ENCODE measurements at regions not wholly inside any gene's neighbourhood (a gene's known extent, or its start where the extent isn't known, plus 50 kb on each side); places are given as distances from the start of the nearest gene placed in this dataset.

DNA sequence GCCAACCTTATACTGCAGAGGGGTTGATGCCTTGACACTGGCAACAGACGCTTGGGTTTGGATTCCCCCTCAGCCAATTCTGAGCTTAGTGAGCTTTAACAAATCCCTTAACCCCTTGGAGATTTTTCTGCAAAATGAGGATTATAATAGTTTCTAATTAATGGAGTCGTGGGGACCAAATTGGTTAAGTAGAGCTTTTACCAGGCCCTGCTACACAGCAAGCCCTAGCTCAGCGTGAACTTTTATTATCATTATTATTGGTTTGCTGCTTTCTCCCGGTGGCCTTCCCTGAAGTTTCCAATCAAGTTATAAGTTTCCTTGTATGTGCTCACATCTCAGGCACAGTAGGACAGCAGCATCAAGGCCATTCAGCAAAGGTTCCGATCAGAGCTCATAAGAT is 156.6 kb upstream of the GUCY1A2 start:
- TF ChIP-seq, protein P1, sequence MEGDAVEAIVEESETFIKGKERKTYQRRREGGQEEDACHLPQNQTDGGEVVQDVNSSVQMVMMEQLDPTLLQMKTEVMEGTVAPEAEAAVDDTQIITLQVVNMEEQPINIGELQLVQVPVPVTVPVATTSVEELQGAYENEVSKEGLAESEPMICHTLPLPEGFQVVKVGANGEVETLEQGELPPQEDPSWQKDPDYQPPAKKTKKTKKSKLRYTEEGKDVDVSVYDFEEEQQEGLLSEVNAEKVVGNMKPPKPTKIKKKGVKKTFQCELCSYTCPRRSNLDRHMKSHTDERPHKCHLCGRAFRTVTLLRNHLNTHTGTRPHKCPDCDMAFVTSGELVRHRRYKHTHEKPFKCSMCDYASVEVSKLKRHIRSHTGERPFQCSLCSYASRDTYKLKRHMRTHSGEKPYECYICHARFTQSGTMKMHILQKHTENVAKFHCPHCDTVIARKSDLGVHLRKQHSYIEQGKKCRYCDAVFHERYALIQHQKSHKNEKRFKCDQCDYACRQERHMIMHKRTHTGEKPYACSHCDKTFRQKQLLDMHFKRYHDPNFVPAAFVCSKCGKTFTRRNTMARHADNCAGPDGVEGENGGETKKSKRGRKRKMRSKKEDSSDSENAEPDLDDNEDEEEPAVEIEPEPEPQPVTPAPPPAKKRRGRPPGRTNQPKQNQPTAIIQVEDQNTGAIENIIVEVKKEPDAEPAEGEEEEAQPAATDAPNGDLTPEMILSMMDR (conservative IDR thresholded peaks at IDR 0.05; ENCODE audit: low read depth): no peak
- CTCF ChIA-PET: no interaction called here
- POLR2A ChIA-PET (ENCODE audit: low non-redundant PET): no interaction called here
- no peak overlapping the region for H3K27ac ChIP-seq
- no peak for DNase-seq (ENCODE audit: low spot score)

DNA sequence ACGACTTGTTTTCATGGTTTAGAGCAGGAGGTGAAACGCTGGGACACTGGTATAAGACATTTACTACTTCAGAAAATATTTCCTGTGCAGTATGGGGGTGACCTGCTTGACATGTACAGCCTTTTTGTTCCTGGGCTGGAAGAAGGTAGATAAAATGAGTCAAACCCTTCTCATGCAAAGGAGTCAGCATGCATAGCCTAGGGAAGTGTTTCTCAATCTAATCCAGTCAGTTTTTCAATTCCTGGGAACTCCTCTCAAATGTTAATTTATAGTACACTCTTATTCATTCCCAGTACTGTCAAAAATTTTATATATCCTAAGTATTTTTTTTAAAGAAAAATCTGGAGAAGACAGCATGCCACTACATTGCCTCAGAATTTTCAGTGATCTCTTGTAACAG is 154.7 kb upstream of the GUCY1A2 start:
- ChIA-PET POLR2A (ENCODE audit: low non-redundant PET) (no interaction called here), CTCF (no interaction called here)
- TF ChIP-seq, protein P1 (conservative IDR thresholded peaks at IDR 0.05; ENCODE audit: low read depth): no peak
- no peak for DNase-seq (ENCODE audit: low spot score)
- H3K27ac ChIP-seq: no peak overlapping the region

GRCh38 chr11:107157809-107158187 is 139.5 kb upstream of the GUCY1A2 start:
- no peak overlapping the region for H3K27ac ChIP-seq
- DNase-seq (ENCODE audit: low spot score): no peak
- TF ChIP-seq, protein P1 (conservative IDR thresholded peaks at IDR 0.05; ENCODE audit: low read depth): no peak
- CTCF ChIA-PET: no interaction called here
- POLR2A ChIA-PET (ENCODE audit: low non-redundant PET): no interaction called here

DNA sequence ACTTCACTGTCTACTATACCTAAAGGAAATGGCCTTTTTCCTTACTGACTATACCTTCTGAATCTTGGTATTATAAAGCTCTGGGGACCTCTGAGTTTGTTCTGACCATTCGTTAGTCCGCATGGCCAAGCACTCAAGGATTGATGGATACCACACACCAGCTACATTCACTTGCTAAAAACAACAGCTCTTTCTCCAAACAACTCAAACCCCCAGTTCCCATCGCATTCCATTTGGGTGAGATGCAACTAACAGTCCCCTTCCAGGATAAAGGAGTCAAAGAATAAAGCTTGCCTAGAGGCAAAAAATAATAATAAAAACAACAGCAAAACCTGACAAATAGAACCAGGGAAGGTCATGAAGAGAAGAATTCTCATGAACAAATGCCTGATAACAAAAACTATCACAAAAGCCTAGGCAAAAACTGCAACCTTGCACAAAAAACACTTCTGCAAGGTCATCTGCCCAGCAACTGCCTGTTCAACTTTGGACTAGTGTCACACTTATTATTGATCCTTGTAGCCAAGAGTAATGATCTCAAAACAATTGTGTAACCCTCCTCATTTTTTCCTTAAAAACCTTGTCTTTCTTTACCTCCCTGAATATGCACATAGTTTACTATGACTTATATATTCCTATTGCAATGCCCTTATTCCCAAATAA is 139.0 kb upstream of the GUCY1A2 start:
- TF ChIP-seq, protein P1 (conservative IDR thresholded peaks at IDR 0.05; ENCODE audit: low read depth): no peak
- ChIA-PET CTCF (interaction anchor here (0.6 kb wide), 1 partner anchor 498 kb away, joined by 4 read pairs; no protein-coding TSS in a partner anchor), POLR2A (ENCODE audit: low non-redundant PET) (no interaction called here)
- DNase-seq (ENCODE audit: low spot score): no peak
- no peak overlapping the region for H3K27ac ChIP-seq

GRCh38 chr11:107151579-107151978 is 133.3 kb upstream of the GUCY1A2 start:
- H3K27ac ChIP-seq: no peak overlapping the region
- CTCF ChIA-PET: interaction anchor here (0.6 kb wide), 2 partner anchors 346 to 969 kb away, joined by 4 to 6 read pairs; no protein-coding TSS in a partner anchor

GRCh38 chr11:107151158-107151557 is 132.9 kb upstream of the GUCY1A2 start:
- no peak overlapping the region for H3K27ac ChIP-seq
- no peak for DNase-seq (ENCODE audit: low spot score)
- TF ChIP-seq, protein P1 (conservative IDR thresholded peaks at IDR 0.05; ENCODE audit: low read depth): no peak
- POLR2A ChIA-PET (ENCODE audit: low non-redundant PET): no interaction called here
- CTCF ChIA-PET: interaction anchor here (0.6 kb wide), 1 partner anchor 968 kb away, joined by 6 read pairs; no protein-coding TSS in a partner anchor

More at GRCh38 chr11:107151579-107151978, 133.3 kb upstream of the GUCY1A2 start:
- TF ChIP-seq, protein P1 (conservative IDR thresholded peaks at IDR 0.05; ENCODE audit: low read depth): no peak
- POLR2A ChIA-PET (ENCODE audit: low non-redundant PET): no interaction called here
- no peak for DNase-seq (ENCODE audit: low spot score)
